Spinal cord (tissue), 9 donors: ENCODE measurements at regions not wholly inside any gene's neighbourhood (a gene's known extent, or its start where the extent isn't known, plus 50 kb on each side); places are given as distances from the start of the nearest gene placed in this dataset.
A peak's percentile ranks its signal among the peaks of the same experiment; 100 is the strongest.

Experiments used
- DNase-seq, 6 donors: peaks; one replicate each; pipeline versions ENCODE4 v3.0.0 to v3.0.0-alpha.2; 2013 to 2015; ENCODE audit warnings: low spot score in 6 of 6, low read depth in 4 of 6
- H3K27ac ChIP-seq: one replicate; pipeline ENCODE4 v1.5.1; 2013; ENCODE audit warnings: low read depth, low read length, control low read depth
- H3K27me3 ChIP-seq: one replicate; pipeline ENCODE4 v1.6.1; 2013; ENCODE audit warnings: low read length; ENCODE audit not compliant: control insufficient read depth, insufficient read depth
- H3K36me3 ChIP-seq: one replicate; pipeline ENCODE4 v1.6.1; 2013; ENCODE audit warnings: low read length; ENCODE audit not compliant: control insufficient read depth, insufficient read depth
- H3K4me1 ChIP-seq: one replicate; pipeline ENCODE4 v1.6.1; 2013; ENCODE audit warnings: low read length; ENCODE audit not compliant: control insufficient read depth, insufficient read depth
- H3K4me3 ChIP-seq: one replicate; pipeline ENCODE4 v1.5.1; 2013; ENCODE audit warnings: low read depth, low read length, control low read depth
- H3K9me3 ChIP-seq: one replicate; pipeline ENCODE4 v1.6.1; 2013; ENCODE audit warnings: low read length; ENCODE audit not compliant: control insufficient read depth, insufficient read depth
- WGBS: methylation state at CpG from one replicate; pipeline ENCODE4 v1.1.5; 2013; ENCODE audit warnings: missing lambda C conversion rate; ENCODE audit not compliant: insufficient coverage; 5-methylcytosine and 5-hydroxymethylcytosine counted together
- donor health status: healthy.

GRCh38 chr2:142463047-142463446, 332.2 kb upstream of the LRP1B start:
- Histone ChIP-seq H3K4me3 (no peak overlapping the region), H3K9me3 (no peaks in the 10 kb centered on the region), H3K27ac (no peak overlapping the region), H3K4me1 (no peaks in the 10 kb centered on the region), H3K36me3 (no peaks in the 10 kb centered on the region), H3K27me3 (no peaks in the 10 kb centered on the region)
- no peak for DNase-seq
- 86% methylated on average over 2 of the region's 3 CpGs for WGBS

DNA sequence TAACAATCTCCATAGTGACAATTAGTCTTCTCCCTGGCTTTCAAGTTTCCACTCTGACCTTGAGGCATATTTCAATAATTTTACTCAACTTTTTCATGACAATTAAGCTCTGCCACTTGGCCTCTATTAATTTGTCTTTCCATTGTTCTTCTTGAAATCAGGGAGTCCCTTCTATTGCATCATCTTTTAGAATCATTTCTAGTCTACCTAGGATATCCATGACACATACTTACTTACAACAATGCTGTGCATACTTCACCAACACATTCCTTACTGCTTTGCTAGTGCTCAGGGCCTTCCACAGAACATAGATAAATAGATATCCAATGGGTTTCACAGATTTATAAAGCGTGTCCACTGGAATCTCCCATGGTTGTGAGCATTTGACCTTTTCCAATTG, 331.5 kb upstream of the LRP1B start:
- Histone ChIP-seq H3K27ac (no peak overlapping the region), H3K4me3 (no peak overlapping the region), H3K36me3 (no peaks in the 10 kb centered on the region), H3K4me1 (no peaks in the 10 kb centered on the region), H3K9me3 (no peaks in the 10 kb centered on the region), H3K27me3 (no peaks in the 10 kb centered on the region)
- no CpG with 5 or more reads among the region's 1 CpG for WGBS
- no peak for DNase-seq

DNA sequence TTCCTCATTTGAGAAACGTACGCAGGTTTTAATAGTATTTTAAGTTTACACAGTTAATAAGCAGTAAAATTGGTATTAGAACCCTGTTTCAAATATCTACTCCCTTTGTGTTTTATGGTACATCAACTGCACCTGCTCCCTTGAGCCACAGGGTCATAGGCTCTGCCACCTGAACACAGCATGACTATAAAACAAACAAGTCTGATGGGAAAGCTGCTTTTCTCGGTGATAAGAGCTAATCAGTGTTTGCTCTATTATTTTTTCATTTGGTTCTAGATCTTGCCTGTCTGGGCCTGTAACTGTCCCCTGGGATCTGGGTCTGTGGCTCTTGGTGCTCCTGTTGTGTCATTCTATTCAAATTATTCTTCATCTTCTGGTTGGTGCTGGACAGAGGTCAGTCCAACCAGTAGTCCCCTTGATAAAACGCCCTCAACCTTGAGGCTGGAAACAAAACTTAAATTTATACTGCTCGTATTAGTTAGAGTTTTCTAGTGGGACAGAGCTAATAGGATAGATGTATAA, 314.8 kb upstream of the LRP1B start:
- DNase-seq, result no peak
- WGBS, result 83% methylated on average over 1 of the region's 5 CpGs
- no peaks in the 10 kb centered on the region for H3K4me1 ChIP-seq
- H3K27ac ChIP-seq, result no peak overlapping the region
- no peaks in the 10 kb centered on the region for H3K27me3 ChIP-seq
- H3K9me3 ChIP-seq, result no peaks in the 10 kb centered on the region
- no peaks in the 10 kb centered on the region for H3K36me3 ChIP-seq
- H3K4me3 ChIP-seq, result no peak overlapping the region

DNA sequence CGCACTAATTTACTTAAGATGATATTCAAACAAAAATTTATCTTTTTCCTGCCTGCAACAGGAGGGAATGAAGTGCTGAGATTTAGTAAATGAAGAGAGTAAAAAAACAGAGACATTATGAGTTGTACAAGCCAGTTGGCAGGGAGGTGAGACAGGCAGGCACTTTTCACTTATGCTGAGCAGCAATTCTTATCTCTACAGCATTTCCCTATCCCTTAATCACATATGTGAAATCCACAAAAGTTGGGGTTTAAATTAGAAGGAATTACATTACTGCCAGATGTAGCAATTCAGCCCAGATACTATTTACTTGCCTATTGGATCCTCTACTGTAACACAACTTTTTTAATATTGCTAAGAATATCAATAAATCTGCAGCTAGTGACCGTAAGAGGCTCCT, 314.2 kb upstream of the LRP1B start:
- H3K36me3 ChIP-seq, result no peaks in the 10 kb centered on the region
- no CpG with 5 or more reads among the region's 2 CpGs for WGBS
- H3K4me3 ChIP-seq, result no peak overlapping the region
- no peak overlapping the region for H3K27ac ChIP-seq
- H3K9me3 ChIP-seq, result no peaks in the 10 kb centered on the region
- no peaks in the 10 kb centered on the region for H3K4me1 ChIP-seq
- no peaks in the 10 kb centered on the region for H3K27me3 ChIP-seq
- DNase-seq, result no peak

GRCh38 chr2:142435847-142436246, 305.0 kb upstream of the LRP1B start:
- no peaks in the 10 kb centered on the region for H3K36me3 ChIP-seq
- no peak overlapping the region for H3K4me3 ChIP-seq
- no peak overlapping the region for H3K27ac ChIP-seq
- H3K4me1 ChIP-seq, result no peaks in the 10 kb centered on the region
- no peaks in the 10 kb centered on the region for H3K27me3 ChIP-seq
- WGBS, result no CpG with 5 or more reads among the region's 3 CpGs
- peak in 1 of 6 donors; percentile 3 for DNase-seq
- no peaks in the 10 kb centered on the region for H3K9me3 ChIP-seq

DNA sequence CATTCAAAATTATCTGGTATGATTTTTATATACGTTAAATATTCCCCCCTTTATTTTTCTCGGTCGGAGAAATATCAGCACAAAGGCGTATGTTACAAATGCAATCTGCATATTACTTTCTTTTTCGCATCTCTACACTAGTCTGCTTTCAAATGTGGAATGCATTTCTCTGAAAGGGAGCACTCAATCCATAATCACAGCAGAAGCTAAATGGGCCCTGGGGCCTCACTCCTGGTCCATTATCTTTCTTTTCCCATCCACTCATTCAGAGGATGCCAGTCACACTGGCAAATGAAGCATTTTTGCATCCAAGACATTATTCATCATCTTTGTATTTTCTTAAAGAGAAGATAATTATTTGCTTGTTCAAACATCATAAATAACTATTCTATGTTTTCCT, 295.2 kb upstream of the LRP1B start:
- no peaks in the 10 kb centered on the region for H3K9me3 ChIP-seq
- WGBS, result 73% methylated on average over 2 of the region's 5 CpGs
- H3K4me1 ChIP-seq, result no peaks in the 10 kb centered on the region
- H3K27me3 ChIP-seq, result no peaks in the 10 kb centered on the region
- no peaks in the 10 kb centered on the region for H3K36me3 ChIP-seq
- peak in 1 of 6 donors; percentile 60 for DNase-seq
- no peak overlapping the region for H3K4me3 ChIP-seq
- H3K27ac ChIP-seq, result no peak overlapping the region

GRCh38 chr2:142425551-142425950, 294.7 kb upstream of the LRP1B start:
- Histone ChIP-seq H3K4me1 (no peaks in the 10 kb centered on the region), H3K27ac (no peak overlapping the region), H3K27me3 (no peaks in the 10 kb centered on the region), H3K36me3 (no peaks in the 10 kb centered on the region), H3K9me3 (no peaks in the 10 kb centered on the region), H3K4me3 (no peak overlapping the region)
- peak in 1 of 6 donors; percentile 40 for DNase-seq
- WGBS, result 64% methylated on average over 3 of the region's 3 CpGs

- Histone ChIP-seq H3K36me3 (no peaks in the 10 kb centered on the region), H3K4me3 (no peak overlapping the region), H3K4me1 (no peaks in the 10 kb centered on the region), H3K27ac (no peak overlapping the region), H3K27me3 (no peaks in the 10 kb centered on the region), H3K9me3 (no peaks in the 10 kb centered on the region)
- no peak for DNase-seq
- no CpG with 5 or more reads among the region's 1 CpG for WGBS
Observed at GRCh38 chr2:142423603-142424002, 292.8 kb upstream of the LRP1B start.

GRCh38 chr2:142422769-142423168, 292.0 kb upstream of the LRP1B start:
- Histone ChIP-seq H3K9me3 (no peaks in the 10 kb centered on the region), H3K4me3 (no peak overlapping the region), H3K4me1 (no peaks in the 10 kb centered on the region), H3K27me3 (no peaks in the 10 kb centered on the region), H3K27ac (no peak overlapping the region), H3K36me3 (no peaks in the 10 kb centered on the region)
- no peak for DNase-seq
- 70% methylated on average over 1 of the region's 2 CpGs for WGBS

- H3K27me3 ChIP-seq, result no peaks in the 10 kb centered on the region
- no peaks in the 10 kb centered on the region for H3K36me3 ChIP-seq
- H3K4me1 ChIP-seq, result no peaks in the 10 kb centered on the region
- no CpG with 5 or more reads among the region's 6 CpGs for WGBS
- H3K9me3 ChIP-seq, result no peaks in the 10 kb centered on the region
- no peak overlapping the region for H3K4me3 ChIP-seq
- H3K27ac ChIP-seq, result no peak overlapping the region
- no peak for DNase-seq
Observed at GRCh38 chr2:142422041-142422440, 291.2 kb upstream of the LRP1B start.
